HepG2 (cell line): ENCODE measurements at regions not wholly inside any gene's neighbourhood (a gene's known extent, or its start where the extent isn't known, plus 50 kb on each side); places are given as distances from the start of the nearest gene placed in this dataset.

Source experiments
- HNF4G ChIP-seq, 2 experiments: sonication (generic) in 1 of 2; formaldehyde crosslinking in 1 of 2; IDR thresholded peaks; 2 replicates each; pipeline versions ENCODE4 v1.4.0 to v1.6.1; 2011 to 2020; ENCODE audit warnings: borderline replicate concordance in 2 of 2, low read depth in 2 of 2, mild to moderate bottlenecking in 2 of 2, low read length in 1 of 2, missing genetic modification reagents in 1 of 2, moderate library complexity in 1 of 2
- MED1 ChIP-seq: sonication (generic); formaldehyde crosslinking; IDR thresholded peaks from 2 replicates; pipeline ENCODE4 v1.4.0; 2020; ENCODE audit warnings: missing genetic modification reagents
- RAD21 ChIP-seq: fragments of 450-650 bp; formaldehyde crosslinking; IDR thresholded peaks from 2 replicates; pipeline ENCODE4 v1.5.0; 2020; ENCODE audit warnings: mild to moderate bottlenecking
- ZNF879 ChIP-seq: sonication (generic); formaldehyde crosslinking; IDR thresholded peaks from 2 replicates; pipeline ENCODE4 v1.8.1; 2023; ENCODE audit warnings: missing genetic modification reagents
- TF ChIP-seq, protein P1 (sequence below): sonication (generic); formaldehyde crosslinking; IDR thresholded peaks from 2 replicates; pipeline ENCODE4 v1.5.0; 2020; ENCODE audit warnings: missing genetic modification reagents
- TF ChIP-seq, protein P2 (sequence below): sonication (generic); formaldehyde crosslinking; IDR thresholded peaks from 2 replicates; pipeline ENCODE4 v1.8.0; 2022; ENCODE audit warnings: mild to moderate bottlenecking, missing genetic modification reagents, moderate library complexity

DNA sequence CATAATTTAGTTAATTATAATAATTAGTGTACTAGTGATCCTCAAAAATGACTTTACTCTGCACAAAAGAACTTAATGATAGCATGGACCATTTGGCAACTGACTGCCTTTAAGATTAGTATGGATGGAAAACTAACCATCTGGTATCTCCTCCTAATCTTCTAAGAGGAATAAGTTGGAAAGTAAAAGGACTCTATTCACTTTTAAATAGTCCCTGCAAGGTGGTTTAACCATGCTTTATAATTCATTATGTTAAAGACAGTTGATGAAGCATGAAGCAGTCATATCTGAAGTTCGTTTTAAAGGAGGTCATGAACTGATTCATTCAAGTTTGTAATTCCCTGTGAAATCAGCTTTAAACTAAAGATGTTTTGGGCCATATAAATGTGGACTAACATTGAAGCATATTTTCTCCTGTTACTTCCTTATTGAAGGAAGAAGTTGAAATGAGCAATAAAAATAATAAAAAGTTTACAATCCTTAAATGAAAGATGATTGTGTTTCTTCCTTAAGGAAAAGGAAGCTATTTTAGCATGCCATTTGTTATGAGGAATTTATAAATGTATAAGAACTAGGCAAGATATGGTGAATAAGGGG is 446.0 kb downstream of the XIRP2 start:
- TF ChIP-seq ZNF879 (no peak), MED1 (no peak), HNF4G (IDR thresholded peaks at IDR 0.05; ENCODE audit: borderline replicate concordance, low read depth, low read length) (no peak), HNF4G (CRISPR knock-in tag; IDR thresholded peaks at IDR 0.05; ENCODE audit: borderline replicate concordance, low read depth) (no peak), RAD21 (no peak)
- TF ChIP-seq, protein P1, sequence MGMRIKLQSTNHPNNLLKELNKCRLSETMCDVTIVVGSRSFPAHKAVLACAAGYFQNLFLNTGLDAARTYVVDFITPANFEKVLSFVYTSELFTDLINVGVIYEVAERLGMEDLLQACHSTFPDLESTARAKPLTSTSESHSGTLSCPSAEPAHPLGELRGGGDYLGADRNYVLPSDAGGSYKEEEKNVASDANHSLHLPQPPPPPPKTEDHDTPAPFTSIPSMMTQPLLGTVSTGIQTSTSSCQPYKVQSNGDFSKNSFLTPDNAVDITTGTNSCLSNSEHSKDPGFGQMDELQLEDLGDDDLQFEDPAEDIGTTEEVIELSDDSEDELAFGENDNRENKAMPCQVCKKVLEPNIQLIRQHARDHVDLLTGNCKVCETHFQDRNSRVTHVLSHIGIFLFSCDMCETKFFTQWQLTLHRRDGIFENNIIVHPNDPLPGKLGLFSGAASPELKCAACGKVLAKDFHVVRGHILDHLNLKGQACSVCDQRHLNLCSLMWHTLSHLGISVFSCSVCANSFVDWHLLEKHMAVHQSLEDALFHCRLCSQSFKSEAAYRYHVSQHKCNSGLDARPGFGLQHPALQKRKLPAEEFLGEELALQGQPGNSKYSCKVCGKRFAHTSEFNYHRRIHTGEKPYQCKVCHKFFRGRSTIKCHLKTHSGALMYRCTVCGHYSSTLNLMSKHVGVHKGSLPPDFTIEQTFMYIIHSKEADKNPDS (CRISPR knock-in tag), result no peak
- TF ChIP-seq, protein P2, sequence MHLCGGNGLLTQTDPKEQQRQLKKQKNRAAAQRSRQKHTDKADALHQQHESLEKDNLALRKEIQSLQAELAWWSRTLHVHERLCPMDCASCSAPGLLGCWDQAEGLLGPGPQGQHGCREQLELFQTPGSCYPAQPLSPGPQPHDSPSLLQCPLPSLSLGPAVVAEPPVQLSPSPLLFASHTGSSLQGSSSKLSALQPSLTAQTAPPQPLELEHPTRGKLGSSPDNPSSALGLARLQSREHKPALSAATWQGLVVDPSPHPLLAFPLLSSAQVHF, result no peak
